T47D (cell line): ENCODE measurements at regions not wholly inside any gene's neighbourhood (a gene's known extent, or its start where the extent isn't known, plus 50 kb on each side); places are given as distances from the start of the nearest gene placed in this dataset.

Source experiments
- DNase-seq, 2 experiments: peaks; one replicate each; pipeline versions ENCODE4 v3.0.0 to v3.0.0-alpha.2; 2011 to 2012; ENCODE audit warnings: low read depth in 1 of 2, low spot score in 1 of 2
- JUND ChIP-seq: IDR thresholded peaks from 2 replicates; pipeline ENCODE4 v1.6.1; 2012; ENCODE audit warnings: low read depth
- in situ Hi-C: cut with HindIII; loops from 2 replicates; pipeline ENCODE4 v1.10.0; 2016; ENCODE audit warnings: low sequenced_read_pairs, low pct_unique_long_range_greater_than_20kb

GRCh38 chr1:242586360-242586680, 61.8 kb upstream of the PLD5 start:
- no peak for DNase-seq
- in situ Hi-C loops, result no loop called here
- no peak for TF ChIP-seq JUND

GRCh38 chr1:242585616-242586359, 61.3 kb upstream of the PLD5 start:
- DNase-seq, result no peak
- TF ChIP-seq JUND, result no peak
- in situ Hi-C loops, result no loop called here

- no peak for DNase-seq
- no peak for TF ChIP-seq JUND
- in situ Hi-C loops, result no loop called here
Observed at GRCh38 chr1:242582669-242583068, 58.2 kb upstream of the PLD5 start.

- no peak for DNase-seq
- in situ Hi-C loops, result no loop called here
- TF ChIP-seq JUND, result no peak
Observed at GRCh38 chr1:242579528-242580235, 55.2 kb upstream of the PLD5 start.
